GM12878 (cell line): ENCODE measurements at regions not wholly inside any gene's neighbourhood (a gene's known extent, or its start where the extent isn't known, plus 50 kb on each side); places are given as distances from the start of the nearest gene placed in this dataset.

Experiments
- ATAC-seq: fragments of 200-7000 bp; cut with Tn5 transposase; 3 replicates; pipeline ENCODE4 v1.9.1; 2020; ENCODE audit warnings: mild to moderate bottlenecking, moderate library complexity
- BruUV-seq: library from RNA; stranded (reverse); fragments of 400-500 nt; replicated peaks from 2 replicates; lab custom pipeline; 2021; lab: Mats Ljungman, UMichigan
- CTCF ChIA-PET: fragments of 300-600 bp; sonication (Branson Sonifier 250); formaldehyde crosslinking; extraction: SDS; loops from one replicate; lab custom pipeline; 2021; ENCODE audit warnings: inconsistent platforms; lab: Yijun Ruan, JAX
- POLR2A ChIA-PET: fragments of 350-600 bp; formaldehyde crosslinking; extraction: SDS; loops from one replicate; lab custom pipeline; 2021; ENCODE audit warnings: inconsistent platforms; lab: Charles Lee
- RAD21 ChIA-PET: fragments of 300-600 bp; sonication (Branson Sonifier 250); formaldehyde crosslinking; loops from one replicate; lab custom pipeline; 2023; ENCODE audit warnings: antibody characterized with exemption; ENCODE audit not compliant: unreplicated experiment; lab: Charles Lee
- SMC1A ChIA-PET: fragments of 300-600 bp; sonication (Branson Sonifier 250); formaldehyde crosslinking; loops from one replicate; lab custom pipeline; 2023; ENCODE audit not compliant: unreplicated experiment, uncharacterized antibody; lab: Charles Lee
- DNase-seq: peaks from one replicate; pipeline ENCODE4 v3.0.0-alpha.2; 2011; ENCODE audit warnings: low read depth, low spot score
- FAIRE-seq: peaks from 3 replicates; lab custom pipeline; 2011; peaks lifted over from hg19 to GRCh38; lab: Jason Lieb, UNC
- H2AFZ ChIP-seq: 2 replicates; pipeline ENCODE4 v1.6.0; 2011; ENCODE audit warnings: low read depth, low read length, control low read depth; ENCODE audit not compliant: control insufficient read depth
- H3K27ac ChIP-seq: 2 replicates; pipeline ENCODE4 v1.5.1; 2011; ENCODE audit warnings: control low read depth; ENCODE audit not compliant: control insufficient read depth, insufficient read depth
- H3K27me3 ChIP-seq, 2 experiments: replicated peaks in 1 of 2; 2 replicates each; pipeline versions ENCODE4 v1.6.0 to v1.6.1; 2011; ENCODE audit warnings: low read length in 1 of 2; ENCODE audit not compliant: control insufficient read depth in 2 of 2, insufficient read depth in 2 of 2
- H3K36me3 ChIP-seq, 2 experiments: 2 replicates each; pipeline ENCODE4 v1.5.1; 2011; ENCODE audit warnings: low read length in 1 of 2; ENCODE audit not compliant: control insufficient read depth in 2 of 2, insufficient read depth in 2 of 2
- H3K4me1 ChIP-seq: 2 replicates; pipeline ENCODE4 v1.6.1; 2011; ENCODE audit warnings: mild to moderate bottlenecking, low read length, moderate library complexity, mixed read lengths; ENCODE audit not compliant: control insufficient read depth, insufficient read depth
- H3K4me2 ChIP-seq: 2 replicates; pipeline ENCODE4 v1.6.0; 2011; ENCODE audit warnings: control low read depth; ENCODE audit not compliant: control insufficient read depth, insufficient read depth
- H3K4me3 ChIP-seq: fragments of 200-600 bp; sonication (generic); 2 replicates; pipeline ENCODE4 v1.5.1; 2016
- H3K79me2 ChIP-seq: 2 replicates; pipeline ENCODE4 v1.6.0; 2011; ENCODE audit warnings: low read length; ENCODE audit not compliant: control insufficient read depth, insufficient read depth
- H3K9ac ChIP-seq: 2 replicates; pipeline ENCODE4 v1.8.0; 2011; ENCODE audit warnings: low read length, control low read depth, mixed read lengths; ENCODE audit not compliant: control insufficient read depth, insufficient read depth
- H3K9me3 ChIP-seq: replicated peaks from 3 replicates; pipeline ENCODE4 v1.5.1; 2011; ENCODE audit warnings: mild to moderate bottlenecking, low read length; ENCODE audit not compliant: control insufficient read depth, insufficient read depth
- H4K20me1 ChIP-seq: 2 replicates; pipeline ENCODE4 v1.6.0; 2011; ENCODE audit not compliant: control insufficient read depth, insufficient read depth
- ATF7 ChIP-seq: fragments of 450-650 bp; IDR thresholded peaks from 2 replicates; pipeline ENCODE4 v1.6.1; 2016; ENCODE audit warnings: low read depth, mild to moderate bottlenecking
- IKZF1 ChIP-seq: fragments of 450-650 bp; conservative IDR thresholded peaks from 2 replicates; pipeline ENCODE4 v1.6.1; 2017; ENCODE audit warnings: antibody characterized with exemption, mild to moderate bottlenecking
- SREBF2 ChIP-seq: IDR thresholded peaks from 2 replicates; pipeline ENCODE4 v1.6.1; 2012; ENCODE audit warnings: mild to moderate bottlenecking, low read length
- ZNF687 ChIP-seq: fragments of 450-650 bp; IDR thresholded peaks from 2 replicates; pipeline ENCODE4 v1.6.1; 2017; ENCODE audit warnings: mild to moderate bottlenecking, moderate library complexity
- WGBS: methylation state at CpG from one replicate; pipeline ENCODE4 v1.1.6; 2016; ENCODE audit warnings: low lambda C conversion rate; ENCODE audit not compliant: insufficient replicate concordance, insufficient coverage; ENCODE audit errors: missing lambda C conversion rate; 5-methylcytosine and 5-hydroxymethylcytosine counted together
- in situ Hi-C: fragments of 300-500 bp; cut with MboI; formaldehyde crosslinking; loops from 9 replicates; pipeline ENCODE4 v1.14.3; 2018; ENCODE audit warnings: mixed read lengths
- intact Hi-C: fragments of 100-400 bp; cut with micrococcal nuclease; formaldehyde crosslinking; loops from one replicate; pipeline ENCODE4 v1.14.2; 2022; ENCODE audit not compliant: unreplicated experiment

GRCh38 chr2:216312441-216312840 lies 59.8 kb downstream of the MARCHF4 start:
- no peak overlapping the region for H2AFZ ChIP-seq
- 0 out of 4 replicates have a peak, but pooled peaks cover 0 to 3% of the 10 kb centered on the region in 2 experiments for H3K27me3 ChIP-seq
- ATAC-seq (no peak), FAIRE-seq (no peak), DNase-seq (no peak)
- CTCF ChIA-PET, result interaction anchor here (0.6 kb wide), 1 partner anchor 30 kb away, joined by 3 read pairs; no protein-coding TSS in a partner anchor
- POLR2A ChIA-PET, result no interaction called here
- intact Hi-C loops (no loop called here), in situ Hi-C loops (no loop called here)
- H3K9ac ChIP-seq, result no peak overlapping the region
- RAD21 ChIA-PET, result no interaction called here
- 0% methylated on average over 1 of the region's 1 CpG for WGBS
- no peak overlapping the region for H3K4me2 ChIP-seq
- no peaks in the 10 kb centered on the region for H3K4me1 ChIP-seq
- no peaks in the 10 kb centered on the region for H3K9me3 ChIP-seq
- no peak for TF ChIP-seq ZNF687
- SMC1A ChIA-PET, result no interaction called here
- H4K20me1 ChIP-seq, result no peaks in the 10 kb centered on the region
- H3K79me2 ChIP-seq, result no peaks in the 10 kb centered on the region
- no TSS peak for BruUV-seq
- no peak overlapping the region for H3K27ac ChIP-seq
- no peaks in the 10 kb centered on the region for H3K36me3 ChIP-seq
- H3K4me3 ChIP-seq, result no peak overlapping the region

- Histone ChIP-seq H3K79me2 (no peaks in the 10 kb centered on the region), H3K9me3 (no peaks in the 10 kb centered on the region), H3K27ac (no peak overlapping the region), H3K4me2 (no peak overlapping the region), H3K4me1 (no peaks in the 10 kb centered on the region), H2AFZ (no peak overlapping the region), H3K9ac (no peak overlapping the region), H3K36me3 (no peaks in the 10 kb centered on the region), H3K4me3 (no peak overlapping the region), H4K20me1 (no peaks in the 10 kb centered on the region), H3K27me3 (no peaks in the 10 kb centered on the region)
- BruUV-seq, result no TSS peak
- WGBS, result 33% methylated on average over 5 of the region's 5 CpGs
- DNase-seq, result no peak
- in situ Hi-C loops, result no loop called here
- RAD21 ChIA-PET, result interaction anchor here (1.0 kb wide), 1 partner anchor 19 kb away, joined by 3 read pairs; no protein-coding TSS in a partner anchor
- intact Hi-C loops, result no loop called here
- CTCF ChIA-PET, result interaction anchor here (0.6 to 2.7 kb wide), 7 partner anchors 8 to 168 kb away, joined by 3 to 10 read pairs (median 4); no protein-coding TSS in a partner anchor
- POLR2A ChIA-PET, result interaction anchor here (0.6 kb wide), 1 partner anchor 136 kb away, joined by 3 read pairs; no protein-coding TSS in a partner anchor
- ATAC-seq, result peak; percentile 67
- SMC1A ChIA-PET, result interaction anchor here (0.5 to 1.7 kb wide), 5 partner anchors 10 to 322 kb away, joined by 3 to 5 read pairs (median 3); no protein-coding TSS in a partner anchor
- TF ChIP-seq IKZF1, result peak; percentile 34; the same call in 1 of the 2 replicates
- no peak for TF ChIP-seq SREBF2
- peak; percentile 42; the same call in 1 of the 2 replicates for TF ChIP-seq ATF7
- FAIRE-seq, result no peak
Observed at GRCh38 chr2:216308576-216308975, 63.7 kb downstream of the MARCHF4 start.
